ENCODE measurements at regions not wholly inside any gene's neighbourhood (a gene's known extent, or its start where the extent isn't known, plus 50 kb on each side); places are given as distances from the start of the nearest gene placed in this dataset.

DNA sequence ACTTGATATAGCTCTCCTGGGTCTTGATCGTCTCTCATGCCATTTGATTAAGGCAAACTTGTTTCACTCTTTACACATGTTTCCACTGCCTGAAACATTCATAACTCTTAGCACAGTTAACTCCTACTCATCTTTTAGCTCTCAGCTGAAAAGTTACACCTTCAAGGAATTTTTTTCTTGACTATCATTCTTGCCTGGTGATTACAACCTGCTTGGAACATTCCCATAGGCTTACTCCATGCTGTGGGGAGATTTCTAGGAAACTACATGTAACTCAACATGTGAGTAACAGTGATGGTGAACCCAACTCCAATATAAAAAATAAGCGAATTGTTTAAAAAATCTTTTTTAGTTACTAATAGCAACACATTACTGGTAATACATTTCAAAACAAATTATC, 224.1 kb upstream of the MPDZ start:
- H3K4me3 ChIP-seq (ENCODE audit: control insufficient read depth in 2 of 3, extremely low read depth in 1 of 3, insufficient read depth in 2 of 3, low read depth in 1 of 3, low read length in 3 of 3), result no peak overlapping the region
- no peak overlapping the region for H3K27ac ChIP-seq (ENCODE audit: control insufficient read depth, insufficient read depth, low read length)
- dilution Hi-C loops (cut with MboI; ENCODE audit: extremely low pct_ligation_motif_present, low sequenced_read_pairs), result no loop called here
- no peak overlapping the region for H2AFZ ChIP-seq (ENCODE audit: control insufficient read depth, low read length)
- H3K4me2 ChIP-seq (ENCODE audit: control insufficient read depth, extremely low read depth, insufficient read depth, low read depth, low read length), result no peak overlapping the region
- H3K9me1 ChIP-seq (ENCODE audit: control insufficient read depth, extremely low read depth, insufficient read depth, low read length), result no peaks in the 10 kb centered on the region
- TF ChIP-seq EZH2 (IDR thresholded peaks at IDR 0.05; ENCODE audit: low read length), result no peak
- TF ChIP-seq, protein P1, sequence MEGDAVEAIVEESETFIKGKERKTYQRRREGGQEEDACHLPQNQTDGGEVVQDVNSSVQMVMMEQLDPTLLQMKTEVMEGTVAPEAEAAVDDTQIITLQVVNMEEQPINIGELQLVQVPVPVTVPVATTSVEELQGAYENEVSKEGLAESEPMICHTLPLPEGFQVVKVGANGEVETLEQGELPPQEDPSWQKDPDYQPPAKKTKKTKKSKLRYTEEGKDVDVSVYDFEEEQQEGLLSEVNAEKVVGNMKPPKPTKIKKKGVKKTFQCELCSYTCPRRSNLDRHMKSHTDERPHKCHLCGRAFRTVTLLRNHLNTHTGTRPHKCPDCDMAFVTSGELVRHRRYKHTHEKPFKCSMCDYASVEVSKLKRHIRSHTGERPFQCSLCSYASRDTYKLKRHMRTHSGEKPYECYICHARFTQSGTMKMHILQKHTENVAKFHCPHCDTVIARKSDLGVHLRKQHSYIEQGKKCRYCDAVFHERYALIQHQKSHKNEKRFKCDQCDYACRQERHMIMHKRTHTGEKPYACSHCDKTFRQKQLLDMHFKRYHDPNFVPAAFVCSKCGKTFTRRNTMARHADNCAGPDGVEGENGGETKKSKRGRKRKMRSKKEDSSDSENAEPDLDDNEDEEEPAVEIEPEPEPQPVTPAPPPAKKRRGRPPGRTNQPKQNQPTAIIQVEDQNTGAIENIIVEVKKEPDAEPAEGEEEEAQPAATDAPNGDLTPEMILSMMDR (optimal IDR thresholded peaks at IDR 0.05 in 1 of 3, IDR thresholded peaks at IDR 0.05 in 1 of 3, conservative IDR thresholded peaks at IDR 0.05 in 1 of 3; ENCODE audit: extremely low read depth in 1 of 3, insufficient read depth in 2 of 3, low read length in 3 of 3), result no peak
- H3K79me2 ChIP-seq (ENCODE audit: control insufficient read depth, insufficient read depth, low read length), result no peaks in the 10 kb centered on the region
- no peak overlapping the region for H3K9ac ChIP-seq (ENCODE audit: control insufficient read depth, extremely low read depth, insufficient read depth, low read length)
- no peaks in the 10 kb centered on the region for H4K20me1 ChIP-seq (ENCODE audit: control insufficient read depth, extremely low read depth, insufficient read depth, low read length)
- DNase-seq (ENCODE audit: low read depth, low spot score), result no peak
- H3K9me3 ChIP-seq (ENCODE audit: control insufficient read depth, low read depth, low read length), result no peaks in the 10 kb centered on the region
- no peaks in the 10 kb centered on the region for H3K27me3 ChIP-seq (ENCODE audit: control insufficient read depth, extremely low read depth, insufficient read depth, low read length)
- no peaks in the 10 kb centered on the region for H3K36me3 ChIP-seq (ENCODE audit: control insufficient read depth in 2 of 2, extremely low read depth in 1 of 2, insufficient read depth in 2 of 2, low read length in 2 of 2)
- no peaks in the 10 kb centered on the region for H3K4me1 ChIP-seq (ENCODE audit: control insufficient read depth, extremely low read depth, insufficient read depth, low read length)
- no peak for FAIRE-seq

DNA sequence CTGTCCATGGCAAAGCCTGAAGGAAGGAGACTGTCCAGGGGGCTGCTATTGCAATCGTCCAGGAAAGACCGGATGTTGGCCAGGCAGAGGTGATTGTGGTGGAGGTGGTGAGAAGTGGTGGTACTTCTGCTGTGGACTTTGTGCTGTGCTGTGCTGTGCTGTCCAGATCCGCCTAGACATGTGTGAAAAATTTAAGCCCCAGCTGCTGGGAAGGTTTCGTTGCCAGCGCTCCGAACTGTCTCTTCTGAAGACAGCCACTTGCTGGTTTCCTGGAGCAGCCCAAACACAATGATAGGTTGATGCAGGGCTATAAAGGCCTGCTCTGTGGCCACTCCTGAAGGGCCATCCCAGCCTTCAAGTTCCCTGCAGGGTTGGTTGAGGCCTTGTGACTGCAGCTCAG, 223.0 kb upstream of the MPDZ start:
- FAIRE-seq (no peak), DNase-seq (ENCODE audit: low read depth, low spot score) (no peak)
- TF ChIP-seq, protein P1 (optimal IDR thresholded peaks at IDR 0.05 in 1 of 3, IDR thresholded peaks at IDR 0.05 in 1 of 3, conservative IDR thresholded peaks at IDR 0.05 in 1 of 3; ENCODE audit: extremely low read depth in 1 of 3, insufficient read depth in 2 of 3, low read length in 3 of 3), result no peak
- TF ChIP-seq EZH2 (IDR thresholded peaks at IDR 0.05; ENCODE audit: low read length), result no peak
- dilution Hi-C loops (cut with MboI; ENCODE audit: extremely low pct_ligation_motif_present, low sequenced_read_pairs), result no loop called here
- Histone ChIP-seq H3K4me2 (ENCODE audit: control insufficient read depth, extremely low read depth, insufficient read depth, low read depth, low read length) (no peak overlapping the region), H3K36me3 (ENCODE audit: control insufficient read depth in 2 of 2, extremely low read depth in 1 of 2, insufficient read depth in 2 of 2, low read length in 2 of 2) (no peaks in the 10 kb centered on the region), H3K4me1 (ENCODE audit: control insufficient read depth, extremely low read depth, insufficient read depth, low read length) (no peaks in the 10 kb centered on the region), H4K20me1 (ENCODE audit: control insufficient read depth, extremely low read depth, insufficient read depth, low read length) (no peaks in the 10 kb centered on the region), H3K9me1 (ENCODE audit: control insufficient read depth, extremely low read depth, insufficient read depth, low read length) (no peaks in the 10 kb centered on the region), H3K9me3 (ENCODE audit: control insufficient read depth, low read depth, low read length) (no peaks in the 10 kb centered on the region), H3K9ac (ENCODE audit: control insufficient read depth, extremely low read depth, insufficient read depth, low read length) (no peak overlapping the region), H2AFZ (ENCODE audit: control insufficient read depth, low read length) (no peak overlapping the region), H3K27me3 (ENCODE audit: control insufficient read depth, extremely low read depth, insufficient read depth, low read length) (no peaks in the 10 kb centered on the region), H3K79me2 (ENCODE audit: control insufficient read depth, insufficient read depth, low read length) (no peaks in the 10 kb centered on the region), H3K27ac (ENCODE audit: control insufficient read depth, insufficient read depth, low read length) (no peak overlapping the region), H3K4me3 (ENCODE audit: control insufficient read depth in 2 of 3, extremely low read depth in 1 of 3, insufficient read depth in 2 of 3, low read depth in 1 of 3, low read length in 3 of 3) (no peak overlapping the region)

All from keratinocyte (primary cell).